D721Med (cell line): ENCODE measurements at regions not wholly inside any gene's neighbourhood (a gene's known extent, or its start where the extent isn't known, plus 50 kb on each side); places are given as distances from the start of the nearest gene placed in this dataset.
"Not testable (repeated sequence)": the region's sequence is repeated elsewhere in the genome, so short reads cannot be mapped to it uniquely, and the experiment has no call there.

Experiments used
- DNase-seq: peaks from one replicate; pipeline ENCODE4 v3.0.0; 2011; ENCODE audit warnings: low spot score; ENCODE audit not compliant: insufficient read length
- FAIRE-seq: peaks from 2 replicates; lab custom pipeline; 2011; peaks lifted over from hg19 to GRCh38; lab: Jason Lieb, UNC
- TF ChIP-seq, protein P1 (sequence below): IDR thresholded peaks from 2 replicates; pipeline ENCODE4 v1.5.1; 2012; ENCODE audit warnings: mild to moderate bottlenecking, control low read depth; ENCODE audit not compliant: insufficient read depth; ENCODE audit errors: missing control alignments

- FAIRE-seq: no peak
- DNase-seq: no peak
- TF ChIP-seq, protein P1, sequence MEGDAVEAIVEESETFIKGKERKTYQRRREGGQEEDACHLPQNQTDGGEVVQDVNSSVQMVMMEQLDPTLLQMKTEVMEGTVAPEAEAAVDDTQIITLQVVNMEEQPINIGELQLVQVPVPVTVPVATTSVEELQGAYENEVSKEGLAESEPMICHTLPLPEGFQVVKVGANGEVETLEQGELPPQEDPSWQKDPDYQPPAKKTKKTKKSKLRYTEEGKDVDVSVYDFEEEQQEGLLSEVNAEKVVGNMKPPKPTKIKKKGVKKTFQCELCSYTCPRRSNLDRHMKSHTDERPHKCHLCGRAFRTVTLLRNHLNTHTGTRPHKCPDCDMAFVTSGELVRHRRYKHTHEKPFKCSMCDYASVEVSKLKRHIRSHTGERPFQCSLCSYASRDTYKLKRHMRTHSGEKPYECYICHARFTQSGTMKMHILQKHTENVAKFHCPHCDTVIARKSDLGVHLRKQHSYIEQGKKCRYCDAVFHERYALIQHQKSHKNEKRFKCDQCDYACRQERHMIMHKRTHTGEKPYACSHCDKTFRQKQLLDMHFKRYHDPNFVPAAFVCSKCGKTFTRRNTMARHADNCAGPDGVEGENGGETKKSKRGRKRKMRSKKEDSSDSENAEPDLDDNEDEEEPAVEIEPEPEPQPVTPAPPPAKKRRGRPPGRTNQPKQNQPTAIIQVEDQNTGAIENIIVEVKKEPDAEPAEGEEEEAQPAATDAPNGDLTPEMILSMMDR: no peak
These were observed 268.7 kb downstream of the PTGER3 start for GRCh38 chr1:70778934-70779333.

DNA sequence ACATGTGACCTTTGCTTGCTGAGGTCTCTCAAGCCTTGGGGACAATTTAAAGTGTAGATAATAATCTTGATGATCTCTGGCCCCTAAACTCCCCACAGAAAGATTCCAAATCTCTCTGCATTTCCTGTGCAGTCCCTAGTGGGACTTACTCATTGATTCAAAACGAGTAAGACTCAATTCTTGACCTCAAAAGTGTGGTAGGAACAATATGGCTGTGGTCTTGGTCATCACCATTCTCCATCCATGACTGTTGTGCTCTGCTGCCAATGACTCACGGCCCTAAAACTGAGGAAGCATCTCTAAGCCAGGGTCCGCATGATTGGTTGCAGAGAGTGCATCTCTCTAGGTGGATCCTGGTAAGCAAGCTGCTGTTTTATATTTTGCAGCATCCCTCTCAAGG is 268.0 kb downstream of the PTGER3 start:
- FAIRE-seq: no peak
- no peak for DNase-seq
- TF ChIP-seq, protein P1: no peak

DNA sequence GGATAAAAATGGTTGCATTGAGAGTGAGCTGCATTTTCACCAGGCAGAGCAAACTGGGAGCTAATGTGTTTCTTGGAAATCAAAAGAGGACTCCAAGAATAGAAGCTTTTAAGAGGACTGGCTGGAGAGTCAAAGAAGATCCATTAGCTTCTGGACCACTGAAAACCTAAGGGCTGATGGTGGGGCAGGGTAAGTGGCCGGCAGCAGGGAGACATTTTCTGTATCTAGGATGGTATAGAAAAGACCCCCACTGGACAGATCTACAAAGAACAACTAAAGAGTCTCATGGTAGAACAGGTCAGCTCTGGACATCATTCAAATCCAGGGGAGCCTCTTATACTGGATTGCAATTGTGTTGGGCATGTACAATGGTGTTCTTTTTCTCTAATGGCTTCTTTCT is 262.3 kb downstream of the PTGER3 start:
- TF ChIP-seq, protein P1: no peak
- DNase-seq (no peak), FAIRE-seq (no peak)

- no peak for FAIRE-seq
- TF ChIP-seq, protein P1: no peak
- DNase-seq: no peak
These were observed 257.2 kb downstream of the PTGER3 start for GRCh38 chr1:70790232-70790923.

DNA sequence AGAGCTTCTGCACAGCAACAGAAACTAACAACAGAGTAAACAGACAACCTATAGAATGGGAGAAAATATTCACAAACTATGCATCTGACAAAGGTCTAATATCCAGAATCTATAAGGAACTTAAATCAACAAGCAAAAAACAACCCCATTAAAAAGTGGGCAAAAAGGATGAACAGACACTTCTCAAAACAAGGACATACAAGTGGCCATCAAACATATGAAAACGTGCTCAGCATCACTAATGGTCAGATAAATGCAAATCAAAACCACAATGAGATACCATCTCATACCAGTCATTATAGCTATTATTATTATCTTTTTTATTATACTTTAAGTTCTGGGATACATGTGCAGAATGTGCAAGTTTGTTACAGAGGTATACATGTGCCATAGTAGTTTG is 252.6 kb downstream of the PTGER3 start:
- DNase-seq, FAIRE-seq: not testable (repeated sequence)

- not testable (repeated sequence) for DNase-seq, FAIRE-seq
These were observed 251.3 kb downstream of the PTGER3 start for GRCh38 chr1:70796298-70796697.

- FAIRE-seq, DNase-seq: not testable (repeated sequence)
These were observed 245.0 kb downstream of the PTGER3 start for GRCh38 chr1:70802625-70803024.

DNA sequence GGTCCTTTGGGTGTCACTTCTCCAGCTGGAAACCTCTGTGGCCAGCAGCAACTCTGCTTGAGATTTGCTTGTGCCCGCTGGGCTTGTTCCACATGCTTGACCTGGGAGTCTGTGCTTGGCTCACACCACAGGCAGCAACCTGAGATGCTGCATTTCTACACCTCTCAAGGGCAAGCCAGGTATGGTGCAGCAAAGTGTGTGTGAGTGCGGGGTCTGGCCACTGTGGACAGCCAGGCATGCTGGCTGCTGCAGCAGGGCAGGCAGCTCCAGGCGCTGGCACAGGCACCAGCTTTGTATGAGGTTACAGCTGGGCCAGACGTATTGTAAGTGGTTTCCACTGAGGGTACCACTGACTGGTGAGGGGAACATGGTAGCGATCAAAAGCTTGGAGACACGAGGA is 242.0 kb downstream of the PTGER3 start:
- FAIRE-seq: no peak
- no peak for DNase-seq
- TF ChIP-seq, protein P1: no peak
